Astrocyte (in vitro differentiated cells and primary cell): ENCODE measurements at regions not wholly inside any gene's neighbourhood (a gene's known extent, or its start where the extent isn't known, plus 50 kb on each side); places are given as distances from the start of the nearest gene placed in this dataset.

Experiments used
- CTCF ChIP-seq: IDR thresholded peaks from 2 replicates; pipeline ENCODE4 v1.5.1; 2011; ENCODE audit warnings: low read depth, mild to moderate bottlenecking, inconsistent platforms, low read length, moderate library complexity; ENCODE audit not compliant: insufficient read depth
- EZH2 ChIP-seq: IDR thresholded peaks from 2 replicates; pipeline ENCODE4 v1.6.1; 2012; ENCODE audit warnings: mild to moderate bottlenecking, low read length, inconsistent platforms; ENCODE audit not compliant: insufficient read depth

DNA sequence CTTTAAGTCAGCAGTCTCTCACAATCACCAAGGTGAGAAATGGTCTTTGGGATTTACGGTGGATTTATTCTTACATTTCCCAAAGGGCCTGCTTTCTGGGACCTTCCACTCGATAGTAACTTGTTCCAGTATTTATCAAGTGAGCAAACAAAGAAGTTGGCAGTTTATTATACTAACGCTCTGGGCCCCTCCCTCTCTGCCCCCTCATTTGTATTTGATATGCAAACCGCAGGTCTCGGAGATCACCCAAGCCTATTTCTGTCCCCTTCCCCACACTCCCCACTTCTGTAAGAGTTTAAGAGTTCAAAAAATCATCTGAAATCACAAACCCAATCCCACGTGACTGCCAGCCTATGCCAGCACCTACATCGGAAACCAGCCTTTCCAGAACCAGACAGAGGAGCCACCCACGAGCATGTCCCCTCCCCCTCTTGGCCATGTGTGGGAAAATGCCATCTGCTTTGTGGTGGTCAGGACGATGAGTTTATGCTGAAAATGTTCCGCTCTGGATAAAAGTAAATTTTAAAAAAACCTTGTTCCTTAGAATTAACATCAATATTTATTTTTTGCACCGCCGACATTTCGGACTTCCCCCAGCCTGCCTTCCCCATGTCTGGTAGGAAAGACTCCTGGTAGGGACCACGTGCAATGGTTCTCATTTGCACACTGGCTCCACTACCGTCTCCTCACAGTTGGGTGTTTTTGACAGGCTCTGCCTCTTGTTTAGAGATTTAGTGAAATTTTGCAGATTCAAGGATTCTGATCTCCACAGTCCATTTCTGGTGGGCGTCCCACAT is 281.0 kb downstream of the TFAP2C start:
- TF ChIP-seq CTCF: no peak
- no peak for TF ChIP-seq EZH2
